ENCODE measurements at regions not wholly inside any gene's neighbourhood (a gene's known extent, or its start where the extent isn't known, plus 50 kb on each side); places are given as distances from the start of the nearest gene placed in this dataset.

DNA sequence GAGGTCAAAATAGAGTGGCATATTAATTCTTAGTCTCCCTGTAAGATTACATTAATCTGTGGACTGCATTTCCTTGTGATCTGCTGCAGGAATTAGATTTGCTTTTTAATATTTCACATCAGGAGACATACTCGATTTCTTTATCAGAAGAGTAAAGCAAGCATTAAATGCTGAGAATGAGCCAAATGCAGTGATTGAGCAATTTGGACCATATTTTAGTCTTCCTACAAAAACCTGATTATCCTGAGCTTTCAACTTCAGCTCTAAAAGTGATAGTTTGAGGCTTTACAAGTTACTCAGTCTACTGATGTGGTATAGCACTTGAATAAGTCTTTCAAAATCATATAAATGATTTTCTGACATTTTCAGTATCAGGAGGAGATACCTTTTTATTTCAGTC, 774.3 kb upstream of the RAB6C start:
- Histone ChIP-seq H3K27me3 (no peaks in the 10 kb centered on the region), H3K4me1 (no peaks in the 10 kb centered on the region), H3K36me3 (no peaks in the 10 kb centered on the region), H3K27ac (no peak overlapping the region), H3K9me3 (no peaks in the 10 kb centered on the region), H3K4me3 (no peak overlapping the region)
- no peak for DNase-seq
- no peak for TF ChIP-seq CTCF (IDR thresholded peaks at IDR 0.05)
- TF ChIP-seq POLR2A (IDR thresholded peaks at IDR 0.05): no peak

GRCh38 chr2:129205766-129206165, 773.7 kb upstream of the RAB6C start:
- Histone ChIP-seq H3K36me3 (no peaks in the 10 kb centered on the region), H3K4me3 (no peak overlapping the region), H3K9me3 (no peaks in the 10 kb centered on the region), H3K27me3 (no peaks in the 10 kb centered on the region), H3K4me1 (no peaks in the 10 kb centered on the region), H3K27ac (no peak overlapping the region)
- TF ChIP-seq POLR2A (IDR thresholded peaks at IDR 0.05) (no peak), CTCF (IDR thresholded peaks at IDR 0.05) (no peak)
- no peak for DNase-seq

DNA sequence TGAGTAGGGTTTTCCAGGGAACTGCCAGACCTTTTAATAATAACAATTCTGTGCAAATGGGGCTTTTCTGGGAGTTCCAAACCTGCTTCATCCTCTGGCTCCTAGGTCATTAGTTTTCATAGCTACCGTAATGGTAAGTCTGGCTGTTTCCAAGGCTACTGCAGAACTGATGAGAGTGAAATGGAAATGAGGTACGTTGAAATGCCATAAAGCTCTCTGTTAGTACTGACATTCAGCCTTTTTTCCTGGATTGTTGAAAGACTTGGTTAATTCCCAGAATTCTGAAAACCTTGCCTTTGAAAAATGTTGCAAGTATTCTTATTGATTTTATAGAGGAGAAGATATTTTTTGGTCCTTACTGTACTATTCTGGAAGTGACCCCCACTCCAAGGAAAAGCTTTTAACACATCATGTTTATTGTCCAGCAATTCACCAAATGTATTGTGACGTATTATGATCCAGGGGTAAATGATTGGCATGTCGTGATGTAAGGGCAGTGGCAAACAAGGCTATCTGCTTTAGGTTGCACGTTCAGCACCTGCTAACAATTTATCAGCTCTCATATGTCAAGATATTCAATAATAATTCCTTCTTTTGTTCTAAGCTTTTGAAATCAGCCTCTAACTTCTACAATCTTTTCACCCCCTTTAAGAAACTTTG, 767.0 kb upstream of the RAB6C start:
- H3K27ac ChIP-seq: no peak overlapping the region
- H3K36me3 ChIP-seq: no peaks in the 10 kb centered on the region
- H3K4me1 ChIP-seq: no peaks in the 10 kb centered on the region
- no peaks in the 10 kb centered on the region for H3K9me3 ChIP-seq
- no peaks in the 10 kb centered on the region for H3K27me3 ChIP-seq
- DNase-seq: no peak
- H3K4me3 ChIP-seq: no peak overlapping the region
- TF ChIP-seq POLR2A (IDR thresholded peaks at IDR 0.05) (no peak), CTCF (IDR thresholded peaks at IDR 0.05) (no peak)

GRCh38 chr2:129224022-129224421, 755.4 kb upstream of the RAB6C start:
- Histone ChIP-seq H3K9me3 (no peaks in the 10 kb centered on the region), H3K4me3 (no peak overlapping the region), H3K27ac (no peak overlapping the region), H3K27me3 (no peaks in the 10 kb centered on the region), H3K4me1 (no peaks in the 10 kb centered on the region), H3K36me3 (no peaks in the 10 kb centered on the region)
- DNase-seq: no peak
- TF ChIP-seq CTCF (IDR thresholded peaks at IDR 0.05): no peak
- no peak for TF ChIP-seq POLR2A (IDR thresholded peaks at IDR 0.05)

DNA sequence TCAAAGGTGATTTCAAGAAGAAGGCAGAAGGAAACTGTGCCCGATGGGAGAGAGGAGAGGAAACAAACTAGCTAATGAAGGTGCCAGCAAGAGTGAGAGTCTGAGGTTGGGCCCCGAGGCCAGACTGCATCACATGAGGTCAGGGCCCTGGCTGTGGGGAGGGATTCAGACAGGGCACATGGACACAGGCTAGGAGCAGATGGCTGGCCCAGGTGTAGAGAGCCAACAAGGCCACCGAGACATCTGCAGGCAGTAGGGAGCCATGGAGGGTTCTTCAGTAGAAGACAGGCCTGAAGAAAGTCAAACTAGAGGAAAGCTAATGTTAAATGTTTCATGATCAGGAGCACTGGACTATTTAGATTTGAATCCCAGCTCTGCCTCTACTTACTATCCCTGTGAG, 755.0 kb upstream of the RAB6C start:
- no peaks in the 10 kb centered on the region for H3K4me1 ChIP-seq
- H3K4me3 ChIP-seq: no peak overlapping the region
- H3K27me3 ChIP-seq: no peaks in the 10 kb centered on the region
- TF ChIP-seq POLR2A (IDR thresholded peaks at IDR 0.05): no peak
- no peak for TF ChIP-seq CTCF (IDR thresholded peaks at IDR 0.05)
- no peaks in the 10 kb centered on the region for H3K36me3 ChIP-seq
- no peak overlapping the region for H3K27ac ChIP-seq
- H3K9me3 ChIP-seq: no peaks in the 10 kb centered on the region
- no peak for DNase-seq

DNA sequence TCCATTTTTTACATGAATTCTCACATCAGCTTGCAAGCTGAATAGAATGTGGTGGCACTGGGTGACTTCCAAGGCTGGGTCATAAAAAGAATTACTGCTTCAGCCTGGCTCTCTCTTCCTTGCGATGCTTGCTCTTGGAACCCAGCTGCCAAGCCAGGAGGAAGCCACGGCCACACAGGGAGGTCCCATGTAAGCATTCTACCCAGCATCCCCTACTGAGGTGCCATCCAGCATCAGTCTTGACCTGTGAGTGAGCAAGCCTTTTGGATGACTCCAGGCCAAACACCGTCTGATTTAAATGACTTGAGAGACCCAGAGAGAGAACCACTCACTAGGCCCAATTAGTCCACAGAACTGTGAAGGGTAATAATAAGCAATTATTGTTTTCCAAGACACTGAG, 750.3 kb upstream of the RAB6C start:
- DNase-seq: no peak
- Histone ChIP-seq H3K27ac (no peak overlapping the region), H3K36me3 (no peaks in the 10 kb centered on the region), H3K27me3 (no peaks in the 10 kb centered on the region), H3K4me1 (no peaks in the 10 kb centered on the region), H3K9me3 (no peaks in the 10 kb centered on the region), H3K4me3 (no peak overlapping the region)
- TF ChIP-seq POLR2A (IDR thresholded peaks at IDR 0.05) (no peak), CTCF (IDR thresholded peaks at IDR 0.05) (no peak)

Data from Peyer's patch (tissue), 4 donors.